HepG2 (cell line): ENCODE measurements at regions not wholly inside any gene's neighbourhood (a gene's known extent, or its start where the extent isn't known, plus 50 kb on each side); places are given as distances from the start of the nearest gene placed in this dataset.

Experiments used
- ATAC-seq: fragments of 200-7000 bp; cut with Tn5 transposase; 3 replicates; pipeline ENCODE4 v1.9.1; 2020; ENCODE audit warnings: mild to moderate bottlenecking, moderate library complexity
- BruUV-seq: library from RNA; stranded (reverse); fragments of 400-500 nt; replicated peaks from 2 replicates; lab custom pipeline; 2021; lab: Mats Ljungman, UMichigan
- CTCF ChIA-PET: fragments of 300-600 bp; formaldehyde crosslinking; extraction: SDS; loops from one replicate; lab custom pipeline; 2021; ENCODE audit warnings: low total read pairs, inconsistent platforms, low intra/inter-chr PET ratio; lab: Yijun Ruan, JAX
- POLR2A ChIA-PET: fragments of 350-600 bp; sonication (Branson Sonifier 250); formaldehyde crosslinking; loops from one replicate; lab custom pipeline; 2020; ENCODE audit warnings: antibody characterized with exemption, inconsistent platforms; lab: Yijun Ruan, JAX
- DNase-seq: peaks from one replicate; pipeline ENCODE4 v3.0.0-alpha.2; 2015; ENCODE audit warnings: low spot score
- FAIRE-seq: peaks from 3 replicates; lab custom pipeline; 2011; peaks lifted over from hg19 to GRCh38; lab: Jason Lieb, UNC
- H2AFZ ChIP-seq: one replicate; pipeline ENCODE4 v1.6.1; 2011; ENCODE audit warnings: low read length, inconsistent platforms
- H3K27ac ChIP-seq: fragments of 300-600 bp; 3 replicates; pipeline ENCODE4 v1.8.0; 2011; ENCODE audit warnings: mixed run types, mild to moderate bottlenecking, mixed read lengths, low read length, inconsistent platforms; ENCODE audit not compliant: insufficient read depth; ENCODE audit errors: extremely low read length
- H3K27me3 ChIP-seq, 2 experiments: fragments of 200-600 bp in 1 of 2; 2 replicates in 1 of 2; 3 replicates in 1 of 2; pipeline versions ENCODE4 v1.6.0 to v1.8.0; 2011; ENCODE audit warnings: low read length in 2 of 2, mild to moderate bottlenecking in 2 of 2, moderate library complexity in 2 of 2, inconsistent platforms in 1 of 2; ENCODE audit not compliant: insufficient read depth in 2 of 2, control insufficient read depth in 1 of 2
- H3K36me3 ChIP-seq, 2 experiments: fragments of 200-600 bp in 1 of 2; replicated peaks in 1 of 2; 2 replicates in 1 of 2; 3 replicates in 1 of 2; pipeline versions ENCODE4 v1.5.1 to v1.8.0; 2011; ENCODE audit warnings: low read length in 2 of 2, inconsistent platforms in 1 of 2; ENCODE audit not compliant: insufficient read depth in 2 of 2, control insufficient read depth in 1 of 2
- H3K4me1 ChIP-seq: 2 replicates; pipeline ENCODE4 v1.5.1; 2012; ENCODE audit warnings: low read length, inconsistent platforms; ENCODE audit not compliant: insufficient read depth
- H3K4me2 ChIP-seq: 2 replicates; pipeline ENCODE4 v1.6.0; 2011; ENCODE audit warnings: low read depth, low read length, inconsistent platforms
- H3K4me3 ChIP-seq, 3 experiments: fragments of 200-600 bp in 1 of 3; sonication (generic), shearing (Covaris generic) in 1 of 3; replicated peaks in 1 of 3; 2 replicates each; pipeline ENCODE4 v1.5.1; 2011 to 2016; ENCODE audit warnings: low read length in 3 of 3, inconsistent platforms in 2 of 3, low read depth in 2 of 3, mild to moderate bottlenecking in 2 of 3, control low read depth in 1 of 3, mixed read lengths in 1 of 3; ENCODE audit not compliant: insufficient read depth in 1 of 3
- H3K79me2 ChIP-seq: one replicate; pipeline ENCODE4 v1.6.1; 2011; ENCODE audit warnings: low read length, inconsistent platforms; ENCODE audit not compliant: insufficient read depth
- H3K9ac ChIP-seq: 2 replicates; pipeline ENCODE4 v1.6.0; 2011; ENCODE audit warnings: mild to moderate bottlenecking, low read depth, low read length, inconsistent platforms; ENCODE audit not compliant: insufficient read depth
- H3K9me3 ChIP-seq: 2 replicates; pipeline ENCODE4 v1.5.1; 2012; ENCODE audit warnings: mild to moderate bottlenecking, low read length
- H4K20me1 ChIP-seq: 2 replicates; pipeline ENCODE4 v1.6.0; 2011; ENCODE audit warnings: inconsistent platforms, mild to moderate bottlenecking, low read length, moderate library complexity; ENCODE audit not compliant: insufficient read depth
- ARNTL ChIP-seq: sonication (generic); formaldehyde crosslinking; IDR thresholded peaks from 2 replicates; pipeline ENCODE4 v1.4.0; 2020; ENCODE audit warnings: mild to moderate bottlenecking, missing genetic modification reagents
- BATF2 ChIP-seq: sonication (generic); formaldehyde crosslinking; IDR thresholded peaks from 2 replicates; pipeline ENCODE4 v1.8.0; 2022; ENCODE audit warnings: mild to moderate bottlenecking, missing genetic modification reagents, moderate library complexity
- BCL6 ChIP-seq: IDR thresholded peaks from 2 replicates; pipeline ENCODE4 v1.6.1; 2016; ENCODE audit warnings: missing genetic modification reagents, missing compliant biosample characterization
- EZH2 ChIP-seq: conservative IDR thresholded peaks from 2 replicates; pipeline ENCODE4 v1.6.1; 2012; ENCODE audit warnings: mild to moderate bottlenecking, low read depth, low read length, moderate library complexity
- FOXK2 ChIP-seq: fragments of 450-650 bp; IDR thresholded peaks from 2 replicates; pipeline ENCODE4 v1.6.1; 2016
- HNRNPLL ChIP-seq: fragments of 200-400 bp; formaldehyde crosslinking; IDR thresholded peaks from 2 replicates; pipeline ENCODE4 v1.6.1; 2017; ENCODE audit warnings: mild to moderate bottlenecking, low read depth, low read length; ENCODE audit not compliant: poor library complexity, severe bottlenecking
- MAFF ChIP-seq: IDR thresholded peaks from 2 replicates; pipeline ENCODE4 v1.6.1; 2011; ENCODE audit warnings: low read depth, low read length, improper control_type of control experiment
- NKX3-1 ChIP-seq: sonication (generic); formaldehyde crosslinking; IDR thresholded peaks from 2 replicates; pipeline ENCODE4 v1.5.0; 2020; ENCODE audit warnings: missing genetic modification reagents
- NR1H2 ChIP-seq: sonication (generic); formaldehyde crosslinking; IDR thresholded peaks from 2 replicates; pipeline ENCODE4 v1.8.1; 2022; ENCODE audit warnings: low read depth, missing genetic modification reagents, borderline replicate concordance
- TARDBP ChIP-seq: sonication (generic); formaldehyde crosslinking; IDR thresholded peaks from 2 replicates; pipeline ENCODE4 v1.8.0; 2022; ENCODE audit warnings: mild to moderate bottlenecking, missing genetic modification reagents
- TEAD3 ChIP-seq: optimal IDR thresholded peaks from 2 replicates; pipeline ENCODE3; 2016; ENCODE audit warnings: borderline replicate concordance
- THAP9 ChIP-seq: sonication (generic); formaldehyde crosslinking; IDR thresholded peaks from 2 replicates; pipeline ENCODE4; 2020; ENCODE audit warnings: missing genetic modification reagents, mild to moderate bottlenecking, borderline replicate concordance
- WIZ ChIP-seq: sonication (generic); formaldehyde crosslinking; IDR thresholded peaks from 2 replicates; pipeline ENCODE4 v1.5.1; 2020; ENCODE audit warnings: mild to moderate bottlenecking, missing genetic modification reagents
- ZFX ChIP-seq: sonication (generic); formaldehyde crosslinking; IDR thresholded peaks from 2 replicates; pipeline ENCODE4 v1.4.0; 2020; ENCODE audit warnings: mild to moderate bottlenecking, low read depth, missing genetic modification reagents, moderate library complexity
- ZFY ChIP-seq: sonication (generic); formaldehyde crosslinking; IDR thresholded peaks from 2 replicates; pipeline ENCODE4 v1.4.0; 2020; ENCODE audit warnings: missing genetic modification reagents
- ZNF20 ChIP-seq: sonication (generic); formaldehyde crosslinking; IDR thresholded peaks from 2 replicates; pipeline ENCODE4 v1.4.0; 2020; ENCODE audit warnings: mild to moderate bottlenecking, moderate library complexity, missing genetic modification reagents
- ZNF333 ChIP-seq: sonication (generic); formaldehyde crosslinking; IDR thresholded peaks from 2 replicates; pipeline ENCODE4 v1.4.0; 2020; ENCODE audit warnings: mild to moderate bottlenecking, missing genetic modification reagents, borderline replicate concordance
- ZNF451 ChIP-seq: sonication (generic); formaldehyde crosslinking; IDR thresholded peaks from 2 replicates; pipeline ENCODE4 v1.5.0; 2020; ENCODE audit warnings: mild to moderate bottlenecking, missing genetic modification reagents
- ZNF512 ChIP-seq: sonication (generic); formaldehyde crosslinking; IDR thresholded peaks from 2 replicates; pipeline ENCODE4 v1.4.0; 2020; ENCODE audit warnings: mild to moderate bottlenecking, missing genetic modification reagents
- ZNF552 ChIP-seq: sonication (generic); formaldehyde crosslinking; IDR thresholded peaks from 2 replicates; pipeline ENCODE4 v1.9.0; 2022; ENCODE audit warnings: missing genetic modification reagents, mild to moderate bottlenecking, borderline replicate concordance
- ZNF576 ChIP-seq: sonication (generic); formaldehyde crosslinking; IDR thresholded peaks from 2 replicates; pipeline ENCODE4 v1.4.0; 2020; ENCODE audit warnings: mild to moderate bottlenecking, missing genetic modification reagents
- WGBS: methylation state at CpG from one replicate; pipeline ENCODE4 v1.1.6; 2017; ENCODE audit warnings: low lambda C conversion rate; 5-methylcytosine and 5-hydroxymethylcytosine counted together
- in situ Hi-C: cut with HindIII; loops from 2 replicates; pipeline ENCODE4 v1.10.0; 2017; ENCODE audit warnings: low pct_unique_long_range_greater_than_20kb; ENCODE audit not compliant: extremely low pct_ligation_motif_present
- intact Hi-C: fragments of 100-400 bp; cut with micrococcal nuclease; formaldehyde crosslinking; loops from one replicate; pipeline ENCODE4 v1.10.0; 2022; ENCODE audit not compliant: unreplicated experiment

GRCh38 chr16:86195863-86196630 is 297.1 kb downstream of the IRF8 start:
- in situ Hi-C loops (no loop called here), intact Hi-C loops (no loop called here)
- no peak overlapping the region for H3K4me3 ChIP-seq
- ChIA-PET POLR2A (no interaction called here), CTCF (no interaction called here)
- H3K27ac ChIP-seq = no peak overlapping the region
- no peaks in the 10 kb centered on the region for H3K9me3 ChIP-seq
- no peaks in the 10 kb centered on the region for H3K79me2 ChIP-seq
- no peak for FAIRE-seq
- no peak overlapping the region for H3K4me2 ChIP-seq
- DNase-seq = peak; percentile 21
- no TSS peak for BruUV-seq
- no peak overlapping the region for H2AFZ ChIP-seq
- peaks cover 8 to 95% of the 10 kb centered on the region in 2 experiments for H3K27me3 ChIP-seq
- no peaks in the 10 kb centered on the region for H3K36me3 ChIP-seq
- H3K9ac ChIP-seq = no peak overlapping the region
- no peaks in the 10 kb centered on the region for H3K4me1 ChIP-seq
- no peaks in the 10 kb centered on the region; the same call in 1 of the 2 replicates for H4K20me1 ChIP-seq
- ATAC-seq = peak; percentile 77
- 22% methylated on average over 22 of the region's 22 CpGs for WGBS
- TF ChIP-seq BCL6 (CRISPR knock-in tag) (peak; percentile 48; the same call in 1 of the 2 replicates), BATF2 (no peak), TEAD3 (CRISPR knock-in tag) (peak; percentile 89), FOXK2 (no peak), WIZ (CRISPR knock-in tag) (no peak), ARNTL (CRISPR knock-in tag) (no peak), NKX3-1 (CRISPR knock-in tag) (no peak), HNRNPLL (no peak), MAFF (no peak), ZNF512 (no peak), ZNF333 (no peak), ZNF451 (no peak), ZFY (CRISPR knock-in tag) (no peak), NR1H2 (CRISPR knock-in tag) (0 out of 2 replicates have a peak, but pooled peaks have one; percentile 33), THAP9 (CRISPR knock-in tag) (no peak), EZH2 (0 out of 2 replicates have a peak, but pooled peaks have one; percentile 58), ZNF20 (CRISPR knock-in tag) (no peak), TARDBP (CRISPR knock-in tag) (no peak), ZFX (CRISPR knock-in tag) (peak; percentile 47; the same call in 1 of the 2 replicates), ZNF552 (no peak), ZNF576 (CRISPR knock-in tag) (no peak)
